GM18907 (cell line): ENCODE measurements at regions not wholly inside any gene's neighbourhood (a gene's known extent, or its start where the extent isn't known, plus 50 kb on each side); places are given as distances from the start of the nearest gene placed in this dataset.

Experiments used
- ATAC-seq: cut with Tn5 transposase; IDR thresholded peaks from one replicate; pipeline ENCODE4 v1.9.1; 2021; ENCODE audit warnings: mild to moderate bottlenecking, moderate library complexity; ENCODE audit not compliant: unreplicated experiment

DNA sequence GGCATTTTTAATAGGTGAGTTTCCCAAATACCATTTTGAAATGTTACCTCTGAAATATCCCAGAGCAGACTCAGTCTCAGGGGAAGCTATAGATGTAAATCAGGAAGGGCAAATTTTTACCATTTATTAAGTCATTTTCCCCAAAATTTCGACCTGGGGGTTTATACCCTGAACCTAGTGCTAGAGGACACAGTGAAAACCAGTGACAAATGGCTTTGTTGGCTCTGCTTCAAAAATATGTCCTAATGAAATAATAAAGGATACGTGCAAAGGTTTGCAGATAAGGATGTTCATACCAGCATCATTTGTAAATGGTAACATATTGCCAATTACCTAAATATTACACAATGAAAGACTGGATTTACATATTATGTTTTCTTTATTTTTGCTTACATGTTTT is 546.7 kb upstream of the ADAMTS9 start:
- no peak for ATAC-seq

DNA sequence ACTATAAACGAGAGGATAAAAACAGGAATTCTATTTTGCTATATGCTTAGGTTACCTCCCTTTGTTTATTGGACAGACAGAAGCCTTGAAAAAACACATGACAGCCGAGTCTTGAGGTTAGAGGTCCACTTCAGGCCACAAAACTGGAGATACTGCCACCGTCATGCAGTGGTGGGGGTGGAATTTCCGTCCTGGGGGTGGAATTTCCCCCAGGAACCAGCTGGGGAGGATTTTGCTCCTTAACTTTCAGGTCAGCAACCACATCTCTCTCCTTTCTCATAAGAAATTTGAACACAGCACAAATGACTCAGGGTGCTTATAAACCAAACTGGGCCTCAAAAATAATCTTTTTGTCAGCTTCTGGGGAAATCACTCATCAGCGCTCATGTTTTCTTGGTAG is 545.8 kb upstream of the ADAMTS9 start:
- ATAC-seq, result no peak

DNA sequence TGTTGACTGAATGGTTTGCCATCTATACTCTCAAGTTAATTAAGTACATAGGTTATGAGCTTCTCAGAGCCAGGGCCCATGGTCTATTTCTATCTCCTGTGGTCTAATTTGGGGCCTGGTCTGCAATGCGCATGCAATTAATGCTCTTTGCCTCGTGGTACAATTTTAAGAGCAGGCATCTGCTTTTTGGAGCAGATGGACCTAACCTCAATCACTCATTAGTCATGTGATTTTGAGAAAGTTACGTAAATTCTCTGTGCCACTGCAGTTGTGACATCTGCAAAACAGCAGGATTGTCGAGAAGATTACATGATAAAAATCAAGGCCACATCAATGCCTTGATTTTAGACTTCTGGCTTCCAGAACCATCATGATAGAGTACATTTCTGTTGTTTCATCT is 543.7 kb upstream of the ADAMTS9 start:
- ATAC-seq, result no peak

DNA sequence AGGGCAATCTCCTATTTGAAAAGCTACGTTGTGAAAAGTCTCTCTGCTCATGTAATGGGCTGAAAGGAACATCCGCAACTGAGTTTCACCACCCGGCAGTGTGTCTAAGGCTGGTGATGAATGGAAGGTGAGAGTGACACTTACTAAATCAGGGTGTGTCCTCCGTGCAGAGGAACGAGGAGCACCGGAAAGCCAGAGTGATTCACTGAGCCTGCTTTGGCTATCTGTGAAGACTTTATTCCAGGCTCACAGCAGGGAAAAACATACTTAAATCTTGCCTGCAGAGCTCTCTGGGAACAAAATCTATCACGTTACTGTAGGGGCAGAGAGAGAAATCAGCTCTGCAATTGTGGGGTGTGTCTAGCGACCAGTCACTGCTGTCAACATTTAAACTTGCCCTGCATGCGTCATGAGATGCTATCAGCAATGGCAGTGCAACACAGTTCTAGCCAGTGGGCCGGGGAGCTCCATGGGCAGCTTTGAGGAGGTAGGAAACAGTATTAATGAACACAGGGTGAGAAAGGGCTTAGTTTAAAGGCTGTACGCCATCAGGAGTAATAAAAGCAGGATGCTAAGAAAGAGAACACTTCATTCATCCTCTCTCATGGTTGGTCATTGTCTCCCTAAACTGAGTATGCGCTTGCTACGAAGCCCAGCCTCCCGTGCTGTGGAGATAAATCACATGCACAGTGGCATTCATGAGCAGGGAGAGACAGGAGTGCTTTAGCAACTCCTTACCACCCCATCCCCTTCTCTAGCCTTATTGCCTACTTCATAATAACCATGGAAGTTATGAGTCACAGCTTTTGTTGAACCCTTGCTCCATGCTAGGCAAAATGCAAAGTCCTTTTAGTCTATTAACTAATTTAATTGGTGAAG is 542.7 kb upstream of the ADAMTS9 start:
- ATAC-seq, result no peak

DNA sequence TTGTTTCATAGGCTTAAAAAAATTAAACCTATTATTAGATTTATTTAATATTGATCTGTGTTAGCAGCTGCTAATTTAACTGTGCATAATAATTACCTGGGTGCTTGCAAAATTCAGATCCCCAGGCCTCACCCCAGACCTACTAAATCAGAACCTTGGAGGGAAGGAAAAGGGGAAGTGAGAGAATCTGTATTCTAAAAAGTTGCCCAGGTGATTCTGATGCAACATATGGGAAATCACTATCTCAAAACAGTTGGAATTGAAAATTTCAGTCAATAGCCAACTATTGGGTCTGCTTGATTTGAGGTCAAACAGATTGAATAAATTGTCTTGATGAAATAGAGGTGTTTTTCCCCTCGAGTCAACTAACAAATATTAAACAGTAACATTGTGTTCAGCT is 538.5 kb upstream of the ADAMTS9 start:
- no peak for ATAC-seq

DNA sequence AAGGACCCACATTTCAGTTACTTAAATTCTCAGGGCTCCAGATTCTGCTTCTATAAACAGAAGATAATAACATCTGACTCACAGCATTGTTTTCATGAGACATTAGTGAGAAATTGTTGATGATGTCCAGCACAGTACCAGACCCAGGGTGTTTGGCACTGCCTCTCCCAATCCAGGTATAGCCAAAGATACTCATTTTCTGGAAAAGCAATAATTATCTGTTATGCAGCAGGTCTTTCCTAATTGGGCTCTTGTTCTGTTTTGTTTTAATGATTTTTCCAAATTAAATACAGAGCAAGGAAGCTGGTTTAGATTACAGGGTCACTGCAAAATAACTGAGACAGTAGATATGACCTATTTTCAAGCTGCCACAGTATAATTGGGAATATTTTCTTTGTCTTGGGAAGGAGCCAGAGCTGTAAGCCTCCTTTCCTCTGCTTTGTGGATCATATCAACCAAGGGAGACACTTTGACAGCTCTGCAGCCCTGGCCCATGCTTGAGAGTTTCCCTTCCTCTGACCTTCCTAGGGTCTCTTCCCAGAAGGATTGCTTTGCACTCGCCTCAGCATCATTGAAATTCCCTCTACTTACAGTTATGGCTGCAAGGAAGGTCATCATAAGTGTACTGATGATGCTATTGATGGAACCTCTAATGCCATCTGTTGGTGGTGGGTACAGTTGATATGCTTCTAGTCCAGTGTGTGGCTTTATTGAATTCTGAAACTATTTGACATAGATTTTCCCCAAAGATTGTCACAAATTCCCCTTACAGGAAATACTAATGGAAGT is 522.4 kb upstream of the ADAMTS9 start:
- no peak for ATAC-seq

DNA sequence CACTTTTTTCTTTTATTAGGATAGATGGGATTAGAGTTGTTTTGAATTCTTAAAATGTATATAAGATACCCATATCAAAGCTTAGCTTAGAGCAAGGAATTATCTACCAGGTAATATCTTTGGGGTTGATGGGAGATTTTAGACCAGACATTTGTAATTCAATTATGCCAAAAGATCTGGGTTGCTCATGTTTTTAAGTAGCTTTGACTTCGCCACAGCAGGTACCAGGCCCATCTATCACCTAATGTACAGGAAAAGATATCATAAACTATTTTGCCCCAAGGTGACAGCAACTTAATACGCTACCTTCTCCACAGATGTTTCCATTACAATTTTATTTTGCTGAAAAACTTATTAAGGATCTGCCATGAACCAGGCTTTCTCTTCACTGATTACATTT is 514.6 kb upstream of the ADAMTS9 start:
- no peak for ATAC-seq

DNA sequence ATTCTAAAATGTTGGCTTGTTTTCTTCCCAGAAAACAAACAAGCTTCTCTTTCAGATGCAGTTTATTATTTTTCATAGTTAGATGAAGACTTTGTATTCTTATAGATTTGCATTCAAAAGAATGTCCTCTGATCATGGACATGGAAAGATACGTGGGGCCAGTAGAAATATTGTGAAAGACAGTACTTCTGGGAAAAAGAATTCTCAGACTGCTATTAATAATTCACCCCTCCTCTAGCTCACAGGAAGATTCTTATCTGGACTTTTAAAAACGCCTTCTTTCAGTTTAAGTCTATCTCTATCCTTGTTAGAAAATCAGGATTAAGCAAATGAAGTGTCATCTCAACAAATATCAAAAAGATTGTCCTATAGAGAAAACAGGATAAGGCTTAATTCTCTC is 514.1 kb upstream of the ADAMTS9 start:
- no peak for ATAC-seq

DNA sequence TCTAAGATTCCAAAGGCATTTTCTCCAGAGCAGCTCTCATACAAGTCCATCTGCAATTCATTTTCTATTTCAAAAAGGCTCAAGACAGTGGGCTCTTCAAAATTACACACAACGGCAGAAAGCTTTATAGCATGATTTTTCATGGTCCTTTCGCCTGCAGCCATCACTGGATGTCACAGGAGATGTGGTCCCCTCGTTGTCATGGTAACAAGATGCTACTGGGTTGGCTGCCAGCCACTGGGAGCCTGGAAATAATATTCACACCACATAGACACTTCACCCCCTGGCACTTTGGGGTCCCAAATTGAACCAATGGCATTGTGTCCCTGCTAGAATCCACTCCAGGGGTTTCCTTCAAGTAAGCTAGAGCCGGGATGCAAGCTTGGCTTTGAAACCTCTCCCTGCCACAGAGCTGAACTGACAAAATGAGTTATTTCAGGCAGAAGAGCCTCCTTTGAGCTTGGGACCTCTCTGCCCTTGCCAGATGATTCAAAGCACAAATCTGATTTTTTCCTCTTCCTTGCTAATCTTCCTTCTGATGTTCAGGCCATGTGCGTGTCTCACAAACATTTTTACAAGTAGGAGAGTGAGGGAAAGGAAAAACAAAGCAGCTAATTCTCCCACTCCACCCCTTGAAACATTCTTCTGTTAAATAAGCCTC is 512.6 kb upstream of the ADAMTS9 start:
- no peak for ATAC-seq

DNA sequence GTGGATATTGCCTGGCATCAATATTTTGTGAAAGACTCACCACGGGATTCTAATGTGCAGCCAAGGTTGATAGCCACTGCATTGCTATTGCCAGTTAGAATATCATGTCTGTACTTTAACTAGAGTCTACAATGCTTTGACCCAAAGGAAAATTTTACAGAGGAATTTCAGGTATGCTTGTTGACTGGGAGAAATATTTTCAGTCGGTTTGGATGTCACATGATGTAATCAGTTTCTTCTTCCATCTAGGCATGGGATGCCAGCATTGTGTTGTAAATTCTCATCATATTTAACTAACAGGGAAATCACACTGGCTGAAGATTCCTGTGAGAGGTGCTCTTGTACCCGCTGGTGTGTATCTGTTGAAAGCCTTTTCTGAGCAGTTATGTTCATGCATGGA is 508.9 kb upstream of the ADAMTS9 start:
- ATAC-seq, result no peak

DNA sequence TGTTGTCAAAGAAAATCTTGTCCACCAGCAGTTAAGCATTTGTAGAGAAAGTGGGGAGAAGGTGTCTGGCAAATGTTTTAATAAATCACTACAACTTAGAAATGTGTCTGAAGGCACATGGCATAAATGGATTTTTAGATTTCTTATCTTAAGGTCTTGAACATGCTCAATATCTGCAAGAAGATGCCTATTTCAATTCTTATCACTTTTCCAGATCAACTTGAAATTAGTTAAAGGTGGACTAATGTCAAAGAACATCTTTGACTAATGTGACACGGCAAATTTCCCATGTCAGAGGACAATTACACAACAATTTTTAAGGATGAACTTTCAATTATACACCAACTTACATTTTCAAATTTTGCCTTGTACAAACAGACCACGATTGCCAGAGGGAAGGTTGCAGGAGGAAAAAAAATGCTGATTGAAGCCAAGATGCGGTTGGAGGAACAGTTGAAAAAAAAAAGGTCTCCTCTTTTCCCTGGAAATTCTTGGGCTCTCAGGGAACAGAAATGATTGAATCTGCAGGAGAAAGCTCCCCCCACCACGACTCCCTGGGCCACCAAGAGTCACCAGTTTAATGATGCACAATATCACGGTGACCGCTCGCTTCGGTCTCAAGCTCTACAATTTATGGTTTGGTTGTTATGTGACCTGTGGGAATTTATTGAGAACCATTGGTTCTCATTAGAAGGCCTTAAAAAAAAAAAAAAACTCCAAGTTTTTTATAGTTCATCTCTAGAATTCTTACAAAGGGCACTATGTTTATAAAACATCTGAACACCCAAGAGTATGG is 507.6 kb upstream of the ADAMTS9 start:
- no peak for ATAC-seq

DNA sequence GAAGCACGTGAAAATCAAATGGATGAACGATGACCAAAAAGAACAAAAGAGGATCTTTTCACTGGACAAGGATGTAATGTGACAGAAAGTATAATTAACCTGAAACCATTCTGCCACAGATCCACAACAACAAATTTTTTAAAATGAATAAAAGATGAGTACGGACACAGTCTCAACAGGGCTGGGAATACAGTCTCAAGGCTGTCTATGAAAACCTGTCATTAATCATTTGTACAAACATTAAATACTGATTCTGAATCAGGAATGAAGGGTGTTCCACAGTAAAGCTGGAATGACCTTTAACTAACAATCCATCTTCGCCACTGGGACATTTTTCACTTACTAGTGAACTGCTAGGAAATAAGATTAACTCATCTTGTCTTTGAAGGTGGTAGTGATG is 506.9 kb upstream of the ADAMTS9 start:
- no peak for ATAC-seq

DNA sequence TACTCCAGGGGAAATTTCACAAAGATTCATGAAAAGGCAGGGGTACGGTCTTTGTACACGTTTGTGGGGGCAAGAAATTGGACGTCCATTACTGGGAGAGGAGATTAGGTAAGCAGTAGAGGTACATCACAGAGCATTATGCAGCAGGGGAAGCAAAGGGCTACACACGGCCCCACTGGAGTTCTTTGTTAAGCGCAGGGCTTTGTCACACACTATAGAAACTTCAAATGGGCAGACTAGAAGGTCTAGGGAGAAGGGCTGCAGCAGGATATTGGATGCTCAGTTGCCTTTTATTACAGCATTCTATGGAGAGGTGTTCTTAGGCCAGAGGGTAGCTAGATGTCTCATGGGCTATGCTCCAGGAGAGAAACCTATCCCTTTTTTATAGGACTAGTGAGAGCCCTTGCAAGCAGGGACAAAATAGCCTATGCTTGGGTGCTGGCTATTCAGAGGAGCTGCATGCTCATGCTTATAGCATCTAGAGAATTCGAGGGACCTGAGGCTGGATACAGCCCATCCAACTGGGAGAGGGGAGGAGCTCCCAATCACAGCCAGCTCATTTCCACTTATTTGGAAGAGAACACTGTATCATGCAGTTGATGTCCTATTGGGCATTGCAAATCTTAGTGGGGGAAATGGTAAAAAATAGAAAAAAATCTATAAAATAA is 506.4 kb upstream of the ADAMTS9 start:
- ATAC-seq, result no peak

DNA sequence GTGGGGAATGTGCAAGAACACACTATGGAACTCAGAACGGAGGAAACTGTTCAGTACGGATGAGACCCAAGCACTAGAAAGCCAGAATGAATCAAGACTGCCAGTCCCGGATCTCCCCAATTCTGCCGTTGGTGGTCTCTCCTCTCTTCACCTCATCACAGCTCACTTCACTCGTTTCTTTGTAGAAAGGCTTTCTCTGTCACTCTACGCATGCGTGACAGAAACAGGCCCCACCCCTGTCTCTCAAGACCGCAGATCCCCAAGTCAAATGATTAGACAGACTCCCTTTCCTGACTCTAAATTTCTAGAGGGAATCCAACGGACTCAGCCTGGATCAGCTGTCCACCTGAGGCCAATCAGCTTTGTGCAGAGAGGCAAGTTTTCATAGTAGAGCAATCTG is 505.7 kb upstream of the ADAMTS9 start:
- ATAC-seq, result no peak

DNA sequence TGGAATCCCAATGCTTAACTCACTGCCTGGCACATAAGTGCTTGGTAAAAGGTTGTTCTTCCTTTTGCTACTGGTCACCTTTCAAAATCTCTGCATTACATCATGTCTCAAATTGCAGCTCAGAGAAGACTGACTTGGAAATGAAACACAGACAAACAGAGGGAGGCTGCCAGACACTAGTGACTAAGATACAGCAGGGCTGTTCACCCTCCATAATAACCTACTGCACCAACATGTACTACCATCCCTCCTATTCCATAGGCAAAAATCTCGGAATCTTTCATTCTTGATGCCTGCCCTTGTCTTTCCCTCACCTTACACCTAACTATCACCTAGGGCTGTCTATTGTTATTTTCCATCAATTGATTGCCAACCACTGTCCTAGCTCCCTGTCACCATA is 502.3 kb upstream of the ADAMTS9 start:
- no peak for ATAC-seq

DNA sequence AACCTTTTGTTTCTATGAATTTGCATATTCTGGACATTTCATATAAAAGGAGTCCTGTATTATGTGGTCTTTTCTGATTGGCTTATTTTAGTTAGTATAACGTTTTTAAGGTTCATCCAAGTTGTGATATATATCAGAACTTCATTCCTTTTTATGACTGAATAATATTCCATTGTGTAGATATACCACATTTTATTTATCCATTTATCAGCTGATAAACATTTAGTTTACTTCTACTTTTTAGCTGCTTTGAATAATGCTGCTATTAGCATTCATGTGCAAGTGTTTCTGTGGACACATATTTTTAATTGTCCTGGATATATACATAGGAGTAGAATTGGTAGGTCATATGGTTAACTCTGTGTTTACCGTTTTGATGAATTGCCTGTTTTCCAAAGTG is 498.5 kb upstream of the ADAMTS9 start:
- no peak for ATAC-seq

DNA sequence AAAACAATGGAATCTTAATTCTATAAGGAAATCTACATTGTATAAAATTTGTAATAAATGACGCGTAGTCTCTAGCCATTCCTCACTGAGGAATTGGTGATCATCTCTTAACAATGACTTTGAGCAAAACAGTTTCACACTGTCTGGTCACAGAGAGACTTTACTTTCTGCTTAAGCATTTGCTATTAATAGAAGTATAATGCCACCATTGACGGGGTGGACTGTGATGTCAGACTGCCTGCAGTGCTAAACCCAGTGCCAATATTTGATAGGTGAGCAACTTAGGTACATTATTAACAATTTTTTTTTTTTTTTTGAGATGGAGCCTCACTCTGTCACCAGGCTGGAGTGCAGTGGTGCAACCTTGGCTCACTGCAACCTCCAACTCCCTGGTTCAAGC is 494.9 kb upstream of the ADAMTS9 start:
- ATAC-seq, result no peak

DNA sequence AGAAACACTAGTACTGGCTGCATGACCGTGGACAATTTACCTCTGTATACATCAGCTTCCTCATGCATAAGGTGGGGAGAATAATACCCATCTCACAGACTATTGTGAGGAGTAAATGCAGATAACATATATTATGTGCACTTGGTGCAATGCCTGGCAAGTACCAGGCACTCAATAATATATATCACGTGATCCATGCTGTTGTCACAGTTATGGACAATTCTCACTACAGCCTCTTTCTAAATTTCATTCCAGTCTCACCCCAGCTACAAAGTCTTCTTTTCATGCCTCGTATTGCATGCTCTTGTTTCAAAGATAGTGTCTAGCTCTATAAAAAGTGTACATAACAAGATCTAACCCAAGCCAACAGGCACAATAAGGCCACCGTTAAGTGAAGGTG is 494.3 kb upstream of the ADAMTS9 start:
- ATAC-seq, result no peak

DNA sequence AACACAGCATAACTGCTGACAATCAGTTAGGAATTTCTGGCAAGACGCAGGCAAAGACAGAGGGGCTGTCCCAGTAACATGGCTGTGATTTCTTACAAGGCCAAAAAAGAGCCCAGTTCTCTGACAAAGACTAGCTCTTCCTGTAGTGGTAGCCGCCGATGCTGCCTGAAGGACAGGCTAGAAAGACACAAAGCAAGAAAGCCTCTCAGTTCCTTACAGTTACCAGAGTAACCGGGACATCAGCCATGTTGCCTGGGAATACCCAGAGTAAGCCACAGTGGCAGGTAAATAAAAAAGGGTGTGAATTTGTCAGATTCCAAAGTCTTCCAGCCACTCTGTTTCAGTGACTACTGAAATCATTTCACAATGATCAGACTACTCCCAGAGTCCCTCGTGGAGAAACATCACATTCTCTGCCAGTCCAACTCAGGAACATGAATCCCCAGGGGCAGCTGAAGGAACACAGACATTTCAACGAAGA is 493.6 kb upstream of the ADAMTS9 start:
- ATAC-seq, result no peak

DNA sequence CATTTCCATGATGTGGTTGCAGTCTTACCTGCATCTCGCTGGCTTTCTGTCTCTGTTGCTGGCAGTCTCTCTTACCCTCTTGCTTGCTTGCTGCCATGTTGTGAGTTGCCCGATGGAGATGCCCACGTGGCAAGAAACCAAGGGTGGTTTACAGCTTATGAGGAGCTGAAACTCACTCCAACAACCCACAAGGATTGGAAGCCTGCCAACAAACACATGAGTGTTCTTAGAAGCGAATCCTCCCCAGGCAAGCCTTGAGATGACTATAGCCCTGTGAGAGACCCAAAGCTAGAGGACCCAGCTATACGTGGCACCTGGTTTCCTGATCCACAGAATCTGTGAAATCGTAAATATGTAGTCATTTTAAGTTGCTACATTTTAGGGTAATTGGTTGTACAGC is 490.9 kb upstream of the ADAMTS9 start:
- no peak for ATAC-seq
